ENCODE measurements at regions not wholly inside any gene's neighbourhood (a gene's known extent, or its start where the extent isn't known, plus 50 kb on each side); places are given as distances from the start of the nearest gene placed in this dataset.

DNA sequence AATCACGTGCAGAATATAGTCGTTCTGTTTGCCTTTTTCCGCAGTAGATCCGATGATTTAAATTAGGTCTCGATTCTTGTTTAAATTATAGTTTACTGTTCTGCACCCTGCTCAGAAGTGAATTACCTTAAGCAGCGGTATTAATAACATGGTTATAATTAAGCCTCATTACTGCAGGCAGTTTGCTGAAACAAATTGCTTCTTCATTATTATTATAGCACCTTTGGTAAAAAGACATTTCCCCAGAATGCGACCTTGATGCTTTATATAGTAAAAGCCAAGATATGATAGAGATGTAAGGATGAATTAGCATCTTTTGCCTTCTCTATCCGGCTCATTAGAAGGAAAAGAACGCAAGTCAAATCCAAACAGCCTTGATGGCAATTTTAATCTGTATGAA is 625.2 kb upstream of the CADM1 start:
- Histone ChIP-seq H4K20me1 (ENCODE audit: control insufficient read depth, extremely low read depth, insufficient read depth, low read length) (no peaks in the 10 kb centered on the region), H3K9me3 (ENCODE audit: control insufficient read depth, insufficient read depth, low read depth, low read length) (no peaks in the 10 kb centered on the region), H3K27ac (ENCODE audit: insufficient read depth, low read length) (no peak overlapping the region), H3K4me3 (replicated peaks in 1 of 4; ENCODE audit: control extremely low read depth in 1 of 4, insufficient read depth in 1 of 4, low read depth in 3 of 4, low read length in 4 of 4) (no peak overlapping the region), H2AFZ (ENCODE audit: low read length) (no peak overlapping the region), H3K27me3 (ENCODE audit: control insufficient read depth, insufficient read depth, low read length) (no peaks in the 10 kb centered on the region), H3K36me3 (ENCODE audit: control insufficient read depth, insufficient read depth, low read length) (no peaks in the 10 kb centered on the region), H3K4me1 (ENCODE audit: control insufficient read depth, extremely low read depth, insufficient read depth, low read length) (no peaks in the 10 kb centered on the region), H3K4me2 (ENCODE audit: extremely low read depth, insufficient read depth, low read length) (no peak overlapping the region), H3K79me2 (ENCODE audit: control insufficient read depth, insufficient read depth, low read length) (no peaks in the 10 kb centered on the region), H3K9ac (ENCODE audit: insufficient read depth, low read length) (no peak overlapping the region)
- TF ChIP-seq EZH2 (IDR thresholded peaks at IDR 0.05; ENCODE audit: low read length, missing control alignments), result no peak
- TF ChIP-seq, protein P1, sequence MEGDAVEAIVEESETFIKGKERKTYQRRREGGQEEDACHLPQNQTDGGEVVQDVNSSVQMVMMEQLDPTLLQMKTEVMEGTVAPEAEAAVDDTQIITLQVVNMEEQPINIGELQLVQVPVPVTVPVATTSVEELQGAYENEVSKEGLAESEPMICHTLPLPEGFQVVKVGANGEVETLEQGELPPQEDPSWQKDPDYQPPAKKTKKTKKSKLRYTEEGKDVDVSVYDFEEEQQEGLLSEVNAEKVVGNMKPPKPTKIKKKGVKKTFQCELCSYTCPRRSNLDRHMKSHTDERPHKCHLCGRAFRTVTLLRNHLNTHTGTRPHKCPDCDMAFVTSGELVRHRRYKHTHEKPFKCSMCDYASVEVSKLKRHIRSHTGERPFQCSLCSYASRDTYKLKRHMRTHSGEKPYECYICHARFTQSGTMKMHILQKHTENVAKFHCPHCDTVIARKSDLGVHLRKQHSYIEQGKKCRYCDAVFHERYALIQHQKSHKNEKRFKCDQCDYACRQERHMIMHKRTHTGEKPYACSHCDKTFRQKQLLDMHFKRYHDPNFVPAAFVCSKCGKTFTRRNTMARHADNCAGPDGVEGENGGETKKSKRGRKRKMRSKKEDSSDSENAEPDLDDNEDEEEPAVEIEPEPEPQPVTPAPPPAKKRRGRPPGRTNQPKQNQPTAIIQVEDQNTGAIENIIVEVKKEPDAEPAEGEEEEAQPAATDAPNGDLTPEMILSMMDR (conservative IDR thresholded peaks at IDR 0.05 in 1 of 2, IDR thresholded peaks at IDR 0.05 in 1 of 2; ENCODE audit: low read depth in 1 of 2, low read length in 2 of 2), result no peak
- DNase-seq (ENCODE audit: low read depth in 2 of 2), result no peak

DNA sequence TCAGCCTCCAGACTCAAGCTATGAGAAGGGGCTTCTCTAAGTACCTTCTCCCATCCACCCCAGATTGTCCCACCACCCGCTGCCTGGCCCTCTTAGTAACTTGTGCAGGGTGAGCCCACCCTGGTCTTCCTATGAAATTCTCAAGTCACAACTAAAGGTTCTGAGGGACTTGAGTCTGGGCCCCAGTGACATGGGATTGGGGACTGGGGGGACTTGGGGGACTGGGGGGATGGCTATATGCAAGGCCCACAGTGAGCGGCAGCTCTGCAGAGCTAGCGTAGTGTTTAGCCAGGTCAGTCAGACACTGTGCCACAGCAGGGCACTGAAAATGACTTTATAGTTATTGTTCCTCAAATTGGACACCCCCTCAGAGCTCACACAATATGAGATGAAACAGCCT is 622.3 kb upstream of the CADM1 start:
- Histone ChIP-seq H3K27me3 (ENCODE audit: control insufficient read depth, insufficient read depth, low read length) (no peaks in the 10 kb centered on the region), H4K20me1 (ENCODE audit: control insufficient read depth, extremely low read depth, insufficient read depth, low read length) (no peaks in the 10 kb centered on the region), H3K9ac (ENCODE audit: insufficient read depth, low read length) (no peak overlapping the region), H3K27ac (ENCODE audit: insufficient read depth, low read length) (no peak overlapping the region), H3K4me2 (ENCODE audit: extremely low read depth, insufficient read depth, low read length) (no peak overlapping the region), H3K4me1 (ENCODE audit: control insufficient read depth, extremely low read depth, insufficient read depth, low read length) (no peaks in the 10 kb centered on the region), H3K9me3 (ENCODE audit: control insufficient read depth, insufficient read depth, low read depth, low read length) (no peaks in the 10 kb centered on the region), H3K79me2 (ENCODE audit: control insufficient read depth, insufficient read depth, low read length) (no peaks in the 10 kb centered on the region), H3K36me3 (ENCODE audit: control insufficient read depth, insufficient read depth, low read length) (no peaks in the 10 kb centered on the region), H2AFZ (ENCODE audit: low read length) (no peak overlapping the region), H3K4me3 (replicated peaks in 1 of 4; ENCODE audit: control extremely low read depth in 1 of 4, insufficient read depth in 1 of 4, low read depth in 3 of 4, low read length in 4 of 4) (no peak overlapping the region)
- TF ChIP-seq, protein P1 (conservative IDR thresholded peaks at IDR 0.05 in 1 of 2, IDR thresholded peaks at IDR 0.05 in 1 of 2; ENCODE audit: low read depth in 1 of 2, low read length in 2 of 2), result no peak
- no peak for TF ChIP-seq EZH2 (IDR thresholded peaks at IDR 0.05; ENCODE audit: low read length, missing control alignments)
- no peak for DNase-seq (ENCODE audit: low read depth in 2 of 2)

DNA sequence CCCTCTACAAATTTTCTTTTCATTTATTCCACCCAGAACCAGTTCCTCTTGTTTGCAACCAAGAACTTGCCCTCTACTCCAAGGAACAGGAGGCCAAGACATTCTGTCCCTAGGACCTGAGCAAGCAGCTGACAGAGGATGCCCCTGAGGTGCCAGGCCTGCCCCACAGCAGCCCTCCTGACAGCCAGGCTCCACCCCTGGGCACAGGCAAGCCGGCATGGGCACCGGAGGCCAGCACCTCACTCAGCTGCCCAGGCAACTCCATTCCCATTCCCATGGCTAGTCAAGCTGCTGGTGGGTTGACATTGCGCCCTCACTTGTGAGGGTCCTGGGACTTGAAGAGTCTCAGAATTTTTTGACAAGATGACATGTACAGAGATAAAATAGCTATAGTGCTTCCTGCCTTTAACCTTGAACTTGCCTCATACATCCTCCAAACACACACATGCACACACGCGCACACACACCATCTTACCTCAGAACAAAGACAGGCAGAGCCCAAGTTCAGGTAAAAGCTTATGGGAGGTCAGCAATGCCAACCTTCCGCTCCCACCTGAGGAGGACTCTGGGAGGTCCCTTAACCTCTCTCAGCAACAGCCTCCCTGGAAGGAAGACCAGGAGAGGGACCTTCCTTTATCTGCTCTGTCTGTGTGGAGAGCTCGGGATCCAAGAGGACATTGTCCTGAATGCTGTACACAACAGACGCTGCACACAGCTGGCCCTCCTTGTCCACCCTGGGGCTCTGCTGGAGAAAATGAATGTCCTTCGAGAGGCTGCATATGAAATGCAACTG is 620.9 kb upstream of the CADM1 start:
- H3K9me3 ChIP-seq (ENCODE audit: control insufficient read depth, insufficient read depth, low read depth, low read length), result no peaks in the 10 kb centered on the region
- no peaks in the 10 kb centered on the region for H3K27me3 ChIP-seq (ENCODE audit: control insufficient read depth, insufficient read depth, low read length)
- H3K36me3 ChIP-seq (ENCODE audit: control insufficient read depth, insufficient read depth, low read length), result no peaks in the 10 kb centered on the region
- H4K20me1 ChIP-seq (ENCODE audit: control insufficient read depth, extremely low read depth, insufficient read depth, low read length), result no peaks in the 10 kb centered on the region
- no peak for DNase-seq (ENCODE audit: low read depth in 2 of 2)
- no peaks in the 10 kb centered on the region for H3K79me2 ChIP-seq (ENCODE audit: control insufficient read depth, insufficient read depth, low read length)
- no peak overlapping the region for H2AFZ ChIP-seq (ENCODE audit: low read length)
- H3K27ac ChIP-seq (ENCODE audit: insufficient read depth, low read length), result no peak overlapping the region
- no peak overlapping the region for H3K4me2 ChIP-seq (ENCODE audit: extremely low read depth, insufficient read depth, low read length)
- no peak for TF ChIP-seq EZH2 (IDR thresholded peaks at IDR 0.05; ENCODE audit: low read length, missing control alignments)
- TF ChIP-seq, protein P1 (conservative IDR thresholded peaks at IDR 0.05 in 1 of 2, IDR thresholded peaks at IDR 0.05 in 1 of 2; ENCODE audit: low read depth in 1 of 2, low read length in 2 of 2), result no peak
- no peak overlapping the region for H3K9ac ChIP-seq (ENCODE audit: insufficient read depth, low read length)
- no peak overlapping the region for H3K4me3 ChIP-seq (replicated peaks in 1 of 4; ENCODE audit: control extremely low read depth in 1 of 4, insufficient read depth in 1 of 4, low read depth in 3 of 4, low read length in 4 of 4)
- H3K4me1 ChIP-seq (ENCODE audit: control insufficient read depth, extremely low read depth, insufficient read depth, low read length), result no peaks in the 10 kb centered on the region
